OCI-LY1 (cell line): ENCODE measurements at regions not wholly inside any gene's neighbourhood (a gene's known extent, or its start where the extent isn't known, plus 50 kb on each side); places are given as distances from the start of the nearest gene placed in this dataset.

ENCODE experiments used
- H2AFZ ChIP-seq: fragments of 200-600 bp; sonication (generic), shearing (Covaris generic); 2 replicates; pipeline ENCODE4 v1.6.0; 2014; ENCODE audit warnings: antibody characterized with exemption, mild to moderate bottlenecking, low read length
- H3F3A ChIP-seq: fragments of 200-600 bp; sonication (generic), shearing (Covaris generic); 2 replicates; pipeline ENCODE4 v1.6.0; 2014; ENCODE audit warnings: mild to moderate bottlenecking, antibody characterized with exemption, low read length, moderate library complexity; ENCODE audit not compliant: insufficient read depth
- H3K27ac ChIP-seq: fragments of 200-600 bp; sonication (generic); 2 replicates; pipeline ENCODE4 v1.5.1; 2014; ENCODE audit warnings: low read length, mixed run types, mild to moderate bottlenecking, low read depth; ENCODE audit not compliant: poor library complexity, severe bottlenecking
- H3K27me3 ChIP-seq: fragments of 200-600 bp; sonication (generic); 2 replicates; pipeline ENCODE4 v1.6.0; 2014; ENCODE audit warnings: antibody characterized with exemption, mild to moderate bottlenecking, low read length, moderate library complexity; ENCODE audit not compliant: insufficient read depth
- H3K36me3 ChIP-seq: fragments of 200-600 bp; sonication (generic); 2 replicates; pipeline ENCODE4 v1.6.1; 2014; ENCODE audit warnings: mild to moderate bottlenecking, antibody characterized with exemption, low read length, moderate library complexity, mixed read lengths; ENCODE audit not compliant: insufficient read depth
- H3K4me1 ChIP-seq: fragments of 200-600 bp; sonication (generic); 2 replicates; pipeline ENCODE4 v1.5.1; 2014; ENCODE audit warnings: mild to moderate bottlenecking, low read length, moderate library complexity; ENCODE audit not compliant: insufficient read depth, severe bottlenecking
- H3K4me2 ChIP-seq: fragments of 200-600 bp; sonication (generic), shearing (Covaris generic); 2 replicates; pipeline ENCODE4 v1.6.1; 2014; ENCODE audit warnings: low read length
- H3K4me3 ChIP-seq: fragments of 200-600 bp; sonication (generic); 2 replicates; pipeline ENCODE4 v1.5.1; 2014; ENCODE audit warnings: low read length, low read depth, mild to moderate bottlenecking, mixed read lengths; ENCODE audit not compliant: poor library complexity, severe bottlenecking
- H3K79me2 ChIP-seq: fragments of 200-600 bp; shearing (Covaris generic); 2 replicates; pipeline ENCODE4 v1.6.1; 2016; ENCODE audit warnings: mixed run types, low read length, mixed read lengths; ENCODE audit not compliant: insufficient read depth
- H3K9ac ChIP-seq: fragments of 200-600 bp; sonication (generic), shearing (Covaris generic); 2 replicates; pipeline ENCODE4 v1.6.1; 2014; ENCODE audit warnings: mild to moderate bottlenecking, low read length, mixed read lengths
- H3K9me2 ChIP-seq: fragments of 200-600 bp; sonication (generic), shearing (Covaris generic); 2 replicates; pipeline ENCODE4 v1.6.1; 2014; ENCODE audit warnings: low read depth, mild to moderate bottlenecking, low read length, mixed read lengths
- H3K9me3 ChIP-seq: fragments of 200-600 bp; shearing (Covaris generic); 2 replicates; pipeline ENCODE4 v1.6.1; 2014; ENCODE audit warnings: low read length, mixed read lengths
- H4K20me1 ChIP-seq: fragments of 200-600 bp; sonication (generic), shearing (Covaris generic); 2 replicates; pipeline ENCODE4 v1.6.0; 2016; ENCODE audit warnings: mild to moderate bottlenecking, low read length; ENCODE audit not compliant: insufficient read depth
- CTCF ChIP-seq: fragments of 200-600 bp; sonication (generic), shearing (Covaris generic); IDR thresholded peaks from 2 replicates; pipeline ENCODE4 v1.5.1; 2017; ENCODE audit warnings: mild to moderate bottlenecking, antibody characterized with exemption, low read length, moderate library complexity, mixed read lengths
- EZH2 ChIP-seq: fragments of 200-600 bp; sonication (generic), shearing (Covaris generic); IDR thresholded peaks from 2 replicates; pipeline ENCODE4 v1.8.0; 2017; ENCODE audit warnings: borderline replicate concordance, mixed run types, mild to moderate bottlenecking, antibody characterized with exemption, low read length, moderate library complexity, mixed read lengths

- no peak overlapping the region for H3K4me3 ChIP-seq
- H3F3A ChIP-seq = no peaks in the 10 kb centered on the region
- no peaks in the 10 kb centered on the region for H3K79me2 ChIP-seq
- H4K20me1 ChIP-seq = no peaks in the 10 kb centered on the region
- 0 out of 2 replicates have a peak, but pooled peaks cover 7% of the 10 kb centered on the region for H3K9me3 ChIP-seq
- no peak overlapping the region for H3K27ac ChIP-seq
- H3K4me2 ChIP-seq = no peak overlapping the region
- H3K9me2 ChIP-seq = no peaks in the 10 kb centered on the region
- no peak overlapping the region for H3K9ac ChIP-seq
- no peak overlapping the region for H2AFZ ChIP-seq
- H3K4me1 ChIP-seq = no peaks in the 10 kb centered on the region
- no peaks in the 10 kb centered on the region for H3K36me3 ChIP-seq
- TF ChIP-seq EZH2 = no peak
- TF ChIP-seq CTCF = no peak
- H3K27me3 ChIP-seq = no peaks in the 10 kb centered on the region
Observed at GRCh38 chr7:53205006-53205405, 169.6 kb downstream of the POM121L12 start.

- Histone ChIP-seq H3K4me2 (no peak overlapping the region), H3K9me2 (no peaks in the 10 kb centered on the region), H3K4me3 (no peak overlapping the region), H2AFZ (no peak overlapping the region), H3K79me2 (no peaks in the 10 kb centered on the region), H3K9me3 (peaks cover 17% of the 10 kb centered on the region), H4K20me1 (no peaks in the 10 kb centered on the region), H3K27me3 (no peaks in the 10 kb centered on the region), H3F3A (no peaks in the 10 kb centered on the region), H3K9ac (no peak overlapping the region), H3K4me1 (no peaks in the 10 kb centered on the region), H3K27ac (no peak overlapping the region), H3K36me3 (no peaks in the 10 kb centered on the region)
- peak; percentile 18; the same call in 1 of the 2 replicates for TF ChIP-seq CTCF
- no peak for TF ChIP-seq EZH2
Observed at GRCh38 chr7:53209129-53209528, 173.7 kb downstream of the POM121L12 start.

GRCh38 chr7:53214463-53214862 lies 179.0 kb downstream of the POM121L12 start:
- H3K27ac ChIP-seq = no peak overlapping the region
- H3K36me3 ChIP-seq = no peaks in the 10 kb centered on the region
- no peaks in the 10 kb centered on the region for H3K27me3 ChIP-seq
- H3K9me3 ChIP-seq = peaks cover 24% of the 10 kb centered on the region
- no peak overlapping the region for H2AFZ ChIP-seq
- no peak for TF ChIP-seq CTCF
- TF ChIP-seq EZH2 = no peak
- no peaks in the 10 kb centered on the region for H3F3A ChIP-seq
- no peak overlapping the region for H3K4me2 ChIP-seq
- H4K20me1 ChIP-seq = no peaks in the 10 kb centered on the region
- no peak overlapping the region for H3K9ac ChIP-seq
- H3K4me3 ChIP-seq = no peak overlapping the region
- no peaks in the 10 kb centered on the region for H3K4me1 ChIP-seq
- no peaks in the 10 kb centered on the region for H3K9me2 ChIP-seq
- no peaks in the 10 kb centered on the region for H3K79me2 ChIP-seq
